ENCODE measurements at regions not wholly inside any gene's neighbourhood (a gene's known extent, or its start where the extent isn't known, plus 50 kb on each side); places are given as distances from the start of the nearest gene placed in this dataset.
"Not testable (repeated sequence)": the region's sequence is repeated elsewhere in the genome, so short reads cannot be mapped to it uniquely, and the experiment has no call there.

DNA sequence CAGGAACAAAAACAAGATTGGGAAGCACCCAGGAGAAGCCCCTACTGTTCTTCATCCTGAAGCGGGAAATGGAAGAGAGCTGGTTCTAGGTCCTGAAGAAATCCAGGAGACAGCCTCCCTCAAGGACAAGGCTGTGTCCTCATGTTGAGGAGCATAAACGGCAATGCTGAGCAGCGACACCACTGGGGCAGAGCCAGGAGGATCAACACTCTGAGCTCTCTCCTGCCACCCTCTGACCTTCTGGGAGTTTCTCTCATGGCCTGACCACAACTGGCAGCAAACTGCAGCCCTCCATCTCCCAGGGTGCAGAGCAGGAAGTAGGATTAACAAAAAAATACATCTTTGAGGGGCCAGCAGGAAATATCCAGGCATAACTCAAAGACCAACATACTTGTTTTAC lies 1292.2 kb upstream of the TMEM132C start:
- H3K27ac ChIP-seq: no peak overlapping the region
- H3K36me3 ChIP-seq: no peaks in the 10 kb centered on the region
- H3K9me3 ChIP-seq (replicated peaks): no peaks in the 10 kb centered on the region
- H3K27me3 ChIP-seq (replicated peaks): no peaks in the 10 kb centered on the region
- H3K4me1 ChIP-seq (replicated peaks): no peaks in the 10 kb centered on the region
- no peak for DNase-seq (ENCODE audit: low read depth in 1 of 2, low spot score in 2 of 2)
- no peak overlapping the region for H3K4me3 ChIP-seq

DNA sequence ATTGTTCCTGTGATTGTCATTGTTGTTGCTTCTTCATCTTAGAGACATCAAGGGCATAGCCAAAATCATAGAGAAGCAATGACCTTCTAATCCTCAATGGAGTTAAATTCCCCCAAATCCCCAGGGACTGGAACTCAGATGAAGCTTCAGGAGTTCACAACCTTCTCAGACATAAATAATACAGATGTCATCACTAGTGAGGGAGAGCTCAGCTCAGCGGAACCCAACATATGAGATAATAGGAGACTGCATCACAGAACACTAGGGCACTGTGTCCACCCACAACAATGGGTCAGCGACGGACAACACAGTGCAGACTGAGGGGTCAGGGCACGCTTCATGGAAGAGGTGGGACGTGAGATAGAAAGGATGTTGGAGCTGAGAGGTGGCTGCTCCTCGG lies 1290.4 kb upstream of the TMEM132C start:
- no peak for DNase-seq (ENCODE audit: low read depth in 1 of 2, low spot score in 2 of 2)
- Histone ChIP-seq H3K27ac (no peak overlapping the region), H3K4me3 (no peak overlapping the region), H3K27me3 (replicated peaks) (no peaks in the 10 kb centered on the region), H3K9me3 (replicated peaks) (no peaks in the 10 kb centered on the region), H3K4me1 (replicated peaks) (no peaks in the 10 kb centered on the region), H3K36me3 (no peaks in the 10 kb centered on the region)

DNA sequence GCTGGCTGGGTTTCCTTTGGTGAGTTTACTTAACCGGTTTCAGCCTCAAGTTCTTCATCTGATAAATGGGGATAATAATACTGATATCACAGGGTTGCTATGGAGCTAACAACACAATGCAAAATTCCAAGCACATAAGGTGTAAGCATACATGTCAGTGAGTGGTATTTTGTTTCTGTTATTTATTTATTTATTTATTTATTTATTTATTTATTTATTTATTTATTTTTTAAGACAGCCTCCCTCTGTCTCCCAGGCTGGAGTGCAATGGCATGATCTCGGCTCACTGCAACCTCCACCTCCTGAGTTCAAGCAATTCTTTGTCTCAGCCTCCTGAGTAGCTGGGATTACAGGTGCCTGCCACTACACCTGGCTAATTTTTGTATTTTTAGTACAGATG lies 1287.4 kb upstream of the TMEM132C start:
- DNase-seq (ENCODE audit: low read depth in 1 of 2, low spot score in 2 of 2): not testable (repeated sequence)

DNA sequence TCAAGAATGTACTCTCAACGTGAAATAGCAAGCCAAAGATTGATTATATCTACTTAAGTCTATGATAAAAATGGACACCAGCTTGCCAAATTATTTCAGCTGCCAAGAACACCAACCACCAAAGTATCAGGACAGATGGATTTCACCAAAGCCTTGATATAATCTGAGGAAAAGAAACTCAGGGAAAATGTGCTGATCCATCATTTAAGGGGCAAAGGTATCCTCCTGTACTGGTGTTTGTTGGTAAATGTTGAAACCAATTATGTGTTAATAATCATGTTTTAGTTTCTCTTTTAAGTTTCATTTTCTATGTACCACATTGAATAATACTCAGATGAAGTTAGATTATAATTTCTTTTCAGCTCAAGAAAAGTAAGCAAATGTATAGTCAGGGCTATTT lies 1284.3 kb upstream of the TMEM132C start:
- no peak overlapping the region for H3K4me3 ChIP-seq
- H3K27me3 ChIP-seq (replicated peaks): no peaks in the 10 kb centered on the region
- H3K9me3 ChIP-seq (replicated peaks): no peaks in the 10 kb centered on the region
- no peaks in the 10 kb centered on the region for H3K4me1 ChIP-seq (replicated peaks)
- no peak for DNase-seq (ENCODE audit: low read depth in 1 of 2, low spot score in 2 of 2)
- H3K36me3 ChIP-seq: no peaks in the 10 kb centered on the region
- H3K27ac ChIP-seq: no peak overlapping the region

More for the DNA sequence above, 1287.4 kb upstream of the TMEM132C start:
- not testable (repeated sequence) for H3K4me1 ChIP-seq (replicated peaks); H3K27me3 ChIP-seq (replicated peaks); H3K4me3 ChIP-seq; H3K36me3 ChIP-seq; H3K27ac ChIP-seq; H3K9me3 ChIP-seq (replicated peaks)

- not testable (repeated sequence) for H3K27me3 ChIP-seq (replicated peaks); H3K4me3 ChIP-seq; H3K4me1 ChIP-seq (replicated peaks); H3K27ac ChIP-seq; H3K36me3 ChIP-seq; H3K9me3 ChIP-seq (replicated peaks); DNase-seq (ENCODE audit: low read depth in 1 of 2, low spot score in 2 of 2)
These were observed 1283.2 kb upstream of the TMEM132C start for GRCh38 chr12:126983735-126984134.

DNA sequence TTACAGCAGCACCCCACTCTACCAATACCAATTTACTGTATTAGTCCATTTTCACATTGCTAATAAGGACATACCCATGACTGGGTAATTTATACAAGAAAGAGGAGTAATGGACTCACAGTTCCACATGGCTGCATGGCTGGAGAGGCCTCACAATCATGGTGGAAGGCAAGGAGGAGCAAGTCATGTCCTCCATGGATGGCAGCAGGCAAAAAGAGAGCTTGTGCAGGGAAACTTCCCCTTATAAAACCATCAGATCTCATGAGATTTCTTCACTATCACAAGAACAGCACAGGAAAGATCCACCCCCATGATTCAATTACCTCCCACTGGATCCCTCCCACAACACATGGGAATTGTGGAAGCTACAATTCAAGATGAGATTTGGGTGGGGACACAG lies 1281.3 kb upstream of the TMEM132C start:
- H3K27me3 ChIP-seq (replicated peaks); H3K9me3 ChIP-seq (replicated peaks); H3K4me1 ChIP-seq (replicated peaks); H3K27ac ChIP-seq; DNase-seq (ENCODE audit: low read depth in 1 of 2, low spot score in 2 of 2); H3K36me3 ChIP-seq; H3K4me3 ChIP-seq: not testable (repeated sequence)

DNA sequence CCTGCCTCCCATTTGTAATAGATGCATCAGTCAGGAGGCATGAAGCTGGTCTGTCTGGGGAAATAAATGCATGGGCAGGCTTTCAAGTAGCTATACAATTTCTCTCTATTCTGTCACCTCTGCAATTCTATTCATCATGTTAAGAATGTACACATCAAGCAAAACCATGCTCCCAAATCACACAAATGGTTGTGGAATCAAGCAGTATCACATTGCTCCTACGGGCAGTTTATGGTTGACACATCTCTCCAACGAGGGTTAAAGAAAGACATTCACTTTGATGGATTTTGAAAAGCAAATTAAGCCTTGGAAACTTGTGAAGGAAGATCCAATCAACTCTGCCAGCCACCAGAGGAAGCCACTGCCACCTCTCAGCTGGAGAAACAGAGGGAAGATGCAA lies 1277.4 kb upstream of the TMEM132C start:
- Histone ChIP-seq H3K4me3 (no peak overlapping the region), H3K36me3 (no peaks in the 10 kb centered on the region), H3K27ac (no peak overlapping the region), H3K9me3 (replicated peaks) (no peaks in the 10 kb centered on the region), H3K27me3 (replicated peaks) (no peaks in the 10 kb centered on the region), H3K4me1 (replicated peaks) (no peaks in the 10 kb centered on the region)
- DNase-seq (ENCODE audit: low read depth in 1 of 2, low spot score in 2 of 2): no peak

DNA sequence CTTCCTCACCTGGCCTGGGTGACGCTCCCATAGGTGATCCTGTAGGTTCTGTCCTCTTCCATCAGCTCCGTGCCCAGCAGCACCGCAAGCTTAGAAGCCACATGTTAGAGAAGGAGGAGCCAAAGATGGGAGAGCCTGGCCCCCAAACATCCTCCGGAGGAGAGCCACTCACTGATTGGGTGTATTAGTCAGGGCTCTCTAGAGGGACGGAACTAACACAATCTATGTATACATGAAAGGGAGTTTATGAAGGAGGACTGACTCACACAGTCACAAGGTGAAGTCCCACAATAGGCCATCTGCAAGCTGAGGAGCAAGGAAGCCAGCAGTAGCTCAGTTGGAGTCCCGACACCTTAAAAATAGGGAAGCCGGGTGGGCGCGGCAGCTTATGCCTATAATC lies 1273.1 kb upstream of the TMEM132C start:
- Histone ChIP-seq H3K9me3 (replicated peaks) (no peaks in the 10 kb centered on the region), H3K27ac (no peak overlapping the region), H3K27me3 (replicated peaks) (no peaks in the 10 kb centered on the region), H3K36me3 (no peaks in the 10 kb centered on the region), H3K4me3 (no peak overlapping the region), H3K4me1 (replicated peaks) (no peaks in the 10 kb centered on the region)
- DNase-seq (ENCODE audit: low read depth in 1 of 2, low spot score in 2 of 2): no peak

DNA sequence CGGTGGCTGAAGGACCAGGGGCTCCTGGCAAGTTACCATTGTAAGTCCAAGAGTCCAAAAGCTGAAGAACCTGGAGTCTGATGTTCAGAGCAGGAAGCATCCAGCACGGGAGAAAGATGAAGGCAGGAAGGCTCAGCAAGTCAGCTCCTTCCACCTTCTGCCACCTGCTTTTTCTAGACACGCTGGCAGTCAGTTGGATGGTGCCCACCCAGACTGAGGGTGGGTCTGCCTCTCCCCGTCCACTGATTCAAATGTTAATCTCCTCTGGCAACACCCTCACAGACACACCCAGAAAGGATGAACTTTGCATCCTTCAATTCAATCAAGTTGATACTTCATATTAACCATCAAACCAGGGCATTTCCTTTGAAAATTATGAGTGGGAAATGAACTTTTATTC lies 1272.4 kb upstream of the TMEM132C start:
- no peak for DNase-seq (ENCODE audit: low read depth in 1 of 2, low spot score in 2 of 2)
- no peaks in the 10 kb centered on the region for H3K4me1 ChIP-seq (replicated peaks)
- no peaks in the 10 kb centered on the region for H3K36me3 ChIP-seq
- H3K9me3 ChIP-seq (replicated peaks): no peaks in the 10 kb centered on the region
- no peak overlapping the region for H3K4me3 ChIP-seq
- H3K27me3 ChIP-seq (replicated peaks): no peaks in the 10 kb centered on the region
- H3K27ac ChIP-seq: no peak overlapping the region

DNA sequence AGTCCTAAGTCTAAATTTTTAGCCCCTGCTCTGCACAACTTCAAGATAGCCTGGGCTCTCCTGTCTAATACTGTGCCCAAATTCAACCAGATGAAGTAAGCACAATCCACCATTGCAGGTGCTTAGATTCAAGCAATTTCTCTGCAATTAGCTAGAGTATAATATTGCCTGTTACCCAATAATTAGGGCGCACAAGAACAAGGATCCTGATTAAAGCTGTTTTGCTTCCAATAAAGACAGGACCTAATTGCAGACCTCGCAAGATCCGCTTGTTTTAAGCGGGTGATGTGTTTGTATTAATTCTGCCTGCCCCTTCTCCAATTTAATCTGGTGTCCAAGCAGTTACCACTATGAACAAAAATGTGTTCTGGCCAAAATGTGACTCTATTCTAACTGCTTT lies 1268.9 kb upstream of the TMEM132C start:
- Histone ChIP-seq H3K36me3 (no peaks in the 10 kb centered on the region), H3K9me3 (replicated peaks) (no peaks in the 10 kb centered on the region), H3K27me3 (replicated peaks) (no peaks in the 10 kb centered on the region), H3K27ac (no peak overlapping the region), H3K4me1 (replicated peaks) (no peaks in the 10 kb centered on the region), H3K4me3 (no peak overlapping the region)
- DNase-seq (ENCODE audit: low read depth in 1 of 2, low spot score in 2 of 2): no peak

GRCh38 chr12:126998747-126999285 lies 1268.2 kb upstream of the TMEM132C start:
- Histone ChIP-seq H3K27me3 (replicated peaks) (no peaks in the 10 kb centered on the region), H3K36me3 (no peaks in the 10 kb centered on the region), H3K27ac (no peak overlapping the region), H3K9me3 (replicated peaks) (no peaks in the 10 kb centered on the region), H3K4me3 (no peak overlapping the region), H3K4me1 (replicated peaks) (no peaks in the 10 kb centered on the region)
- DNase-seq (ENCODE audit: low read depth in 1 of 2, low spot score in 2 of 2): no peak

- Histone ChIP-seq H3K4me3 (no peak overlapping the region), H3K4me1 (replicated peaks) (no peaks in the 10 kb centered on the region), H3K9me3 (replicated peaks) (no peaks in the 10 kb centered on the region), H3K36me3 (no peaks in the 10 kb centered on the region), H3K27ac (no peak overlapping the region), H3K27me3 (replicated peaks) (no peaks in the 10 kb centered on the region)
- no peak for DNase-seq (ENCODE audit: low read depth in 1 of 2, low spot score in 2 of 2)
These were observed 1267.6 kb upstream of the TMEM132C start for GRCh38 chr12:126999352-126999751.

DNA sequence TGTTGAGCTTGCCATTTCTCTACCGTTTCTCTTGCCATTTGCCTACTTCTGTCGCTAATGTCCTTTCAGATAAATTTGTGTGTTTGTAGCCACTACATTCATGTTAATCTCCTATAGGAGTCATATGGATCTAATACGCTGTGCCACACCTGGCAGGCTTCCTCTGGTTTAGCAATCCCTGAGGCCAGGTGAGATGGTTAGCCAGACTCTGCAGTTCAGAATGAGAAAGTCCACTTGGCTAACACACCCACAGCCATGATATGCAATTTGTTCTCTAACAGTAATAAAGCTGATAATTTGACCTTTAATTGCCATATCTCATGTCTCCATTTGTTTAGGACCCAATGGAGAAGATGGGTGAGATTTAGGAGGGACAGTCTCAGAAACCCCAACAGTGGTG lies 1261.6 kb upstream of the TMEM132C start:
- no peak overlapping the region for H3K4me3 ChIP-seq
- H3K9me3 ChIP-seq (replicated peaks): no peaks in the 10 kb centered on the region
- H3K27me3 ChIP-seq (replicated peaks): no peaks in the 10 kb centered on the region
- H3K36me3 ChIP-seq: no peaks in the 10 kb centered on the region
- H3K27ac ChIP-seq: no peak overlapping the region
- no peaks in the 10 kb centered on the region for H3K4me1 ChIP-seq (replicated peaks)
- DNase-seq (ENCODE audit: low read depth in 1 of 2, low spot score in 2 of 2): no peak

GRCh38 chr12:127006972-127007371 lies 1260.0 kb upstream of the TMEM132C start:
- no peak for DNase-seq (ENCODE audit: low read depth in 1 of 2, low spot score in 2 of 2)
- Histone ChIP-seq H3K4me1 (replicated peaks) (no peaks in the 10 kb centered on the region), H3K4me3 (no peak overlapping the region), H3K27me3 (replicated peaks) (no peaks in the 10 kb centered on the region), H3K27ac (no peak overlapping the region), H3K36me3 (no peaks in the 10 kb centered on the region), H3K9me3 (replicated peaks) (no peaks in the 10 kb centered on the region)

GRCh38 chr12:127008755-127009403 lies 1258.1 kb upstream of the TMEM132C start:
- Histone ChIP-seq H3K27ac (no peak overlapping the region), H3K27me3 (replicated peaks) (no peaks in the 10 kb centered on the region), H3K4me1 (replicated peaks) (no peaks in the 10 kb centered on the region), H3K9me3 (replicated peaks) (no peaks in the 10 kb centered on the region), H3K4me3 (no peak overlapping the region), H3K36me3 (no peaks in the 10 kb centered on the region)
- DNase-seq (ENCODE audit: low read depth in 1 of 2, low spot score in 2 of 2): no peak
